HG02938 (cell line): ENCODE measurements at regions not wholly inside any gene's neighbourhood (a gene's known extent, or its start where the extent isn't known, plus 50 kb on each side); places are given as distances from the start of the nearest gene placed in this dataset.

Experiments
- ATAC-seq: cut with Tn5 transposase; IDR thresholded peaks from one replicate; pipeline ENCODE4 v1.9.1; 2021; ENCODE audit warnings: mild to moderate bottlenecking, moderate library complexity; ENCODE audit not compliant: unreplicated experiment

- ATAC-seq, result no peak
Observed at GRCh38 chr10:58932577-58933314, 243.7 kb upstream of the PHYHIPL start.

GRCh38 chr10:58936364-58936763, 240.1 kb upstream of the PHYHIPL start:
- ATAC-seq, result no peak

- no peak for ATAC-seq
Observed at GRCh38 chr10:58937423-58937822, 239.0 kb upstream of the PHYHIPL start.

GRCh38 chr10:58942724-58943123, 233.7 kb upstream of the PHYHIPL start:
- ATAC-seq, result no peak

GRCh38 chr10:58943256-58943890, 233.1 kb upstream of the PHYHIPL start:
- ATAC-seq, result no peak

- ATAC-seq, result no peak
Observed at GRCh38 chr10:58943960-58944359, 232.5 kb upstream of the PHYHIPL start.

- ATAC-seq, result no peak
Observed at GRCh38 chr10:58948303-58948702, 228.1 kb upstream of the PHYHIPL start.

GRCh38 chr10:58950618-58951017, 225.8 kb upstream of the PHYHIPL start:
- ATAC-seq, result no peak

- no peak for ATAC-seq
Observed at GRCh38 chr10:58951087-58951486, 225.4 kb upstream of the PHYHIPL start.

GRCh38 chr10:58951746-58952145, 224.7 kb upstream of the PHYHIPL start:
- ATAC-seq, result no peak

- ATAC-seq, result no peak
Observed at GRCh38 chr10:58952162-58952601, 224.3 kb upstream of the PHYHIPL start.

GRCh38 chr10:58952747-58953466, 223.5 kb upstream of the PHYHIPL start:
- peak; percentile 74 for ATAC-seq

- no peak for ATAC-seq
Observed at GRCh38 chr10:58954178-58954577, 222.3 kb upstream of the PHYHIPL start.

- ATAC-seq, result no peak
Observed at GRCh38 chr10:58955615-58956014, 220.8 kb upstream of the PHYHIPL start.

GRCh38 chr10:58956926-58957325, 219.5 kb upstream of the PHYHIPL start:
- no peak for ATAC-seq

GRCh38 chr10:58957517-58957916, 218.9 kb upstream of the PHYHIPL start:
- no peak for ATAC-seq

GRCh38 chr10:58963101-58963534, 213.3 kb upstream of the PHYHIPL start:
- ATAC-seq, result no peak

GRCh38 chr10:58963723-58964124, 212.7 kb upstream of the PHYHIPL start:
- ATAC-seq, result no peak

GRCh38 chr10:58965855-58966254, 210.6 kb upstream of the PHYHIPL start:
- no peak for ATAC-seq

GRCh38 chr10:58967551-58968388, 208.7 kb upstream of the PHYHIPL start:
- no peak for ATAC-seq

GRCh38 chr10:58968389-58968755, 208.1 kb upstream of the PHYHIPL start:
- ATAC-seq, result no peak
